ENCODE measurements at regions not wholly inside any gene's neighbourhood (a gene's known extent, or its start where the extent isn't known, plus 50 kb on each side); places are given as distances from the start of the nearest gene placed in this dataset.
"Not testable (repeated sequence)": the region's sequence is repeated elsewhere in the genome, so short reads cannot be mapped to it uniquely, and the experiment has no call there.

DNA sequence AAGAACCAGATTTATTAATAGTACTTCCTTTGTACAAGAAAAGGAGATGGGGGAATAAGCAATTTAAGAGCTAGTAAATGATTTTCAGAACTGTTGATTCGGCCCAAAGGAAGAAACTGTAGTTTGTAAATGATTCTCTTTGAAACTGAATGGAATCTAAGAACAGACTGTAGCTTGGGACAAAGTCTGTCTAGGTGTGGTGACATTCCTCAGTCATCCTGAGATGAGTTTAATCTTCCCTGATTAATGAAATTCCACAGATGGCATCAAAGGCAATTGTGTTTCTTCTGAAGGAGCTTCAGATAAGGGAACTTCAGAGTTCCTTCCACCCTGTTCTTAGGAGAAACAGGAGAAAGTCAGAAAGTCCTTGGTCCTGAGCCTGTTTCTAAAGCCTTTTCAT lies 2095.9 kb downstream of the LRRC4C start:
- H3K36me3 Mint-ChIP-seq (ENCODE audit: low read depth, unreplicated experiment), result no peaks in the 10 kb centered on the region
- H3K9me3 Mint-ChIP-seq (ENCODE audit: unreplicated experiment), result no peaks in the 10 kb centered on the region
- H3K27me3 Mint-ChIP-seq (ENCODE audit: unreplicated experiment), result no peaks in the 10 kb centered on the region
- TF ChIP-seq, protein P1, sequence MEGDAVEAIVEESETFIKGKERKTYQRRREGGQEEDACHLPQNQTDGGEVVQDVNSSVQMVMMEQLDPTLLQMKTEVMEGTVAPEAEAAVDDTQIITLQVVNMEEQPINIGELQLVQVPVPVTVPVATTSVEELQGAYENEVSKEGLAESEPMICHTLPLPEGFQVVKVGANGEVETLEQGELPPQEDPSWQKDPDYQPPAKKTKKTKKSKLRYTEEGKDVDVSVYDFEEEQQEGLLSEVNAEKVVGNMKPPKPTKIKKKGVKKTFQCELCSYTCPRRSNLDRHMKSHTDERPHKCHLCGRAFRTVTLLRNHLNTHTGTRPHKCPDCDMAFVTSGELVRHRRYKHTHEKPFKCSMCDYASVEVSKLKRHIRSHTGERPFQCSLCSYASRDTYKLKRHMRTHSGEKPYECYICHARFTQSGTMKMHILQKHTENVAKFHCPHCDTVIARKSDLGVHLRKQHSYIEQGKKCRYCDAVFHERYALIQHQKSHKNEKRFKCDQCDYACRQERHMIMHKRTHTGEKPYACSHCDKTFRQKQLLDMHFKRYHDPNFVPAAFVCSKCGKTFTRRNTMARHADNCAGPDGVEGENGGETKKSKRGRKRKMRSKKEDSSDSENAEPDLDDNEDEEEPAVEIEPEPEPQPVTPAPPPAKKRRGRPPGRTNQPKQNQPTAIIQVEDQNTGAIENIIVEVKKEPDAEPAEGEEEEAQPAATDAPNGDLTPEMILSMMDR (IDR thresholded peaks at IDR 0.05; ENCODE audit: unreplicated experiment), result no peak
- peaks cover 3% of the 10 kb centered on the region for H3K4me1 Mint-ChIP-seq (ENCODE audit: unreplicated experiment)
- DNase-seq (ENCODE audit: low spot score), result no peak
- H3K4me3 Mint-ChIP-seq (ENCODE audit: unreplicated experiment), result no peak overlapping the region
- no peak overlapping the region for H3K27ac Mint-ChIP-seq (ENCODE audit: unreplicated experiment)

DNA sequence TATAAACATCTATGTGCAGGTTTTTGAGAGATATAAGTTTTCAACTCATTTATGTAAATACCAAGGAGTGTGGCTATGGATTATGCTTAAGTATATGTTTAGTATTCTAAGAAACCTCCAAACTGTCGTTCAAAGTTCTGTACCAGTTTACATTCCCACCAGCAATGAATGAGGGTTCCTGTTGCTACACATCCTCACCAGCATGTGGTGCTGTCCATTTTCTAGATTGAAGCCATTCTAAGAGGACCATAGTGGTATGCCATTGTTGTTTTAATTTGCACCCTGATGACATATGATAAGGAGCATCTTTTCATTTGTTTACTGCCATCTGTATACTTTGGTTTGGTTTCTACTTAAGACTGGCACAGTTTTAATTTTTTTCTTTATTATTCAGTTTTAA lies 2097.9 kb downstream of the LRRC4C start:
- no peak for DNase-seq (ENCODE audit: low spot score)
- Mint-ChIP-seq H3K4me3 (ENCODE audit: unreplicated experiment) (no peak overlapping the region), H3K9me3 (ENCODE audit: unreplicated experiment) (no peaks in the 10 kb centered on the region), H3K36me3 (ENCODE audit: low read depth, unreplicated experiment) (no peaks in the 10 kb centered on the region), H3K4me1 (ENCODE audit: unreplicated experiment) (no peaks in the 10 kb centered on the region), H3K27me3 (ENCODE audit: unreplicated experiment) (no peaks in the 10 kb centered on the region), H3K27ac (ENCODE audit: unreplicated experiment) (no peak overlapping the region)
- TF ChIP-seq, protein P1 (IDR thresholded peaks at IDR 0.05; ENCODE audit: unreplicated experiment), result no peak

DNA sequence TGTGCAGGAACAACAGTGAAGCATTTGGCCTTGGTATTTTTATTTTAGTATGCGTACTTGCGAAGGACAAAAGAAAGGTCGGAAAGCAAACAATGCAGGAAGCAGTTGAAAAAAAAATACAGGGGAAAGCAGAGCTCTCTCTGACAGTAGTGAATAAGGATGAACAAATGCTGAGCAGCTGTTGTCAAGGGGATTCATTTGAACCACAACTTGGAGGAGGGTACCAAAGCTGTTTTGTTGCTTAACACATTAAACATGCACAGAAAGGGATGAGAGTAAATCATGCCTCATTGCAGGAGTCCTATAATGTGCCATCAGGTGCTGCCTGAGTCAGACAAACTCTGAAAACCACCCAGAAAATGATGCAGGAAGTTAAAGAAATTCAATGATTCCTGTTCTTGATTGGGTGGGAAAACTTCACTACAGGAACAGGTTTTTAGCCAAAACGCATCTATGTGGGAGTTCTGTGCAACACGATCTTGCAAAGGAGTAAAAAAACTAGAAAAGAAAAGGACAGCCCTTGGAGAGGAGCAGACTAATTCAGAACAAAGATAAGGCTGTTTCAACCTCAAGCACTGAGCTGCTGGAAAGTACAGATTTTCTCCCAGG lies 2113.5 kb downstream of the LRRC4C start:
- TF ChIP-seq, protein P1 (IDR thresholded peaks at IDR 0.05; ENCODE audit: unreplicated experiment), result no peak
- DNase-seq (ENCODE audit: low spot score), result no peak
- Mint-ChIP-seq H3K4me3 (ENCODE audit: unreplicated experiment) (no peak overlapping the region), H3K27ac (ENCODE audit: unreplicated experiment) (no peak overlapping the region), H3K36me3 (ENCODE audit: low read depth, unreplicated experiment) (no peaks in the 10 kb centered on the region), H3K9me3 (ENCODE audit: unreplicated experiment) (no peaks in the 10 kb centered on the region), H3K27me3 (ENCODE audit: unreplicated experiment) (no peaks in the 10 kb centered on the region), H3K4me1 (ENCODE audit: unreplicated experiment) (peaks cover 4% of the 10 kb centered on the region)

DNA sequence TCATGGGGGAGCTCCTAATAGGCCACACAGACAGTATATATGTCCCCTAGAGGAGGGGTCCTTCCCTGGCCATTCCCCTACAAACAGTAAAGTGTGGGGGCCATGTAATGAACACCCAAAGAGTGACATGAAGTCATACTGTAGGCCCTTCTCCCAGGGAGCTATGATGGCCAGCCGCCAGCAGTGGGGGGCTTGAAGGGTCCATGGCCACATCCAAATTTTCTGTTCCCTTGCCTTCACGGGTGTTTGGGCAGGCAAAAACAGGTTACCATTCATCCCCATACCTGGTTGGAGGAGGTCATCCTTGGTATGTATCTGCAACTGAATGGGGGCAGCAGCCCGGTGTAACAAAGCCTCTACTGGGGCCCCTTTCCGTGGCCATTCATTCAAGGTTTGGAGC lies 2118.0 kb downstream of the LRRC4C start:
- peaks cover 4% of the 10 kb centered on the region for H3K4me1 Mint-ChIP-seq (ENCODE audit: unreplicated experiment)
- peaks cover 4% of the 10 kb centered on the region for H3K36me3 Mint-ChIP-seq (ENCODE audit: low read depth, unreplicated experiment)
- no peak overlapping the region for H3K27ac Mint-ChIP-seq (ENCODE audit: unreplicated experiment)
- TF ChIP-seq, protein P1 (IDR thresholded peaks at IDR 0.05; ENCODE audit: unreplicated experiment), result no peak
- peaks cover 3% of the 10 kb centered on the region for H3K27me3 Mint-ChIP-seq (ENCODE audit: unreplicated experiment)
- DNase-seq (ENCODE audit: low spot score), result no peak
- peaks cover 5% of the 10 kb centered on the region for H3K9me3 Mint-ChIP-seq (ENCODE audit: unreplicated experiment)
- H3K4me3 Mint-ChIP-seq (ENCODE audit: unreplicated experiment), result no peak overlapping the region

DNA sequence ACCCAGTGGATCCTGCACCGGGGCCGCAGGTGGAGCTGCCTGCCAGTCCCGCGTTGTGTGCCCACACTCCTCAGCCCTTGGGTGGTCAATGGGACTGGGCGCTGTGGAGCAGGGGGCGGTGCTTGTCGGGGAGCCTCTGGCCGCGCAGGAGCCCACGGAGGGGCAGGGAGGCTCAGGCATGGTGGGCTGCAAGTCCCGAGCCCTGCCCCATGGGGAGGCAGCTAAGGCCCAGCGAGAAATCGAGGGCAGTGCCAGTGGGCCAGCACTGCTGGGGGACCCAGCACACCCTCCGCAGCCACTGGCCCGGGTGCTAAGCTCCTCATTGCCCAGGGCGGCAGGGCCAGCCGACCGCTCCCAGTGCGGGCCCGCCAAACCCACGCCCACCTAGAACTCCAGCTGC lies 2126.4 kb downstream of the LRRC4C start:
- H3K4me1 Mint-ChIP-seq (ENCODE audit: unreplicated experiment); H3K27me3 Mint-ChIP-seq (ENCODE audit: unreplicated experiment); H3K36me3 Mint-ChIP-seq (ENCODE audit: low read depth, unreplicated experiment); DNase-seq (ENCODE audit: low spot score); H3K4me3 Mint-ChIP-seq (ENCODE audit: unreplicated experiment); H3K9me3 Mint-ChIP-seq (ENCODE audit: unreplicated experiment); H3K27ac Mint-ChIP-seq (ENCODE audit: unreplicated experiment): not testable (repeated sequence)
